Smooth muscle cell of the brain vasculature (primary cell): ENCODE measurements at regions not wholly inside any gene's neighbourhood (a gene's known extent, or its start where the extent isn't known, plus 50 kb on each side); places are given as distances from the start of the nearest gene placed in this dataset.

Source experiments
- DNase-seq: peaks from one replicate; pipeline ENCODE4 v3.0.0-alpha.2; 2012; ENCODE audit warnings: low read depth, low spot score

GRCh38 chr7:46143949-46144917 lies 223.2 kb upstream of the IGFBP3 start:
- DNase-seq, result no peak

DNA sequence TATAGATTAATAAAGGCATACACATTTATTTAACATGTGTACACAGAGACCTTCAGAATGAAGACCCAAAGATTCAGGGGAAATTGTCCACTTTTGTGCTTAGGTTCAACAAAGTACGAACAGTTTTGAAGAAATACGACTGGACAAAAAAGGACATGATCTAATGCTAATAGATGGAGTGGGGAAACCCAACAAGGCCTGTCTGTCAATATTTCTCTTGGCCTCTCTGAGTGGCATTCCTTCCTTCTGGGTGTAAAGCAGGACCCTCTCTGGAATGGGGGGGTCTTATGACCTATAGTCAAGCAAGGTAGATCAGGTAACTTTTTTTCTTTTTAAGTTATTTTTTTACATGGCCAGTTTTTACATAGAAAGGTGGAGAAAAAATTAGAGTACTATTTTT lies 222.3 kb upstream of the IGFBP3 start:
- DNase-seq, result no peak

DNA sequence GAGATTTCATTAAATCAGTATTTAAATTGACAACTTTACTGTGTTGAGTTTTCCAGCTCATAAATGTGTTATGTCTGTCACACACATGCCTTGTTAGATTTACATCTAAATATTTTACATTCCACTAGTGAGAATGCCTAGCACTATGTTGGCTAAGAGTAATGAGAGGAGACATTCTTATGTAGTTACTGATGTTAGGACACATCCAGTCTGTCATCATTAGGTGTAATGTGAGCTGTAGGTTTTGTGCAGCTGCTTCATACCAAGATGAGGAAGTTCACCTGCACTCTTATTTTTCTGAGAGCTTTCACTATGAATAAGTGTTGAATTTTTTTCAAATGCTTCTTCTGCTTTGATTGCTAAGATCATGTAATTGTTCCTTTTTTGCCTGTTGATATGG lies 218.0 kb upstream of the IGFBP3 start:
- no peak for DNase-seq

GRCh38 chr7:46137725-46138124 lies 216.7 kb upstream of the IGFBP3 start:
- no peak for DNase-seq

DNA sequence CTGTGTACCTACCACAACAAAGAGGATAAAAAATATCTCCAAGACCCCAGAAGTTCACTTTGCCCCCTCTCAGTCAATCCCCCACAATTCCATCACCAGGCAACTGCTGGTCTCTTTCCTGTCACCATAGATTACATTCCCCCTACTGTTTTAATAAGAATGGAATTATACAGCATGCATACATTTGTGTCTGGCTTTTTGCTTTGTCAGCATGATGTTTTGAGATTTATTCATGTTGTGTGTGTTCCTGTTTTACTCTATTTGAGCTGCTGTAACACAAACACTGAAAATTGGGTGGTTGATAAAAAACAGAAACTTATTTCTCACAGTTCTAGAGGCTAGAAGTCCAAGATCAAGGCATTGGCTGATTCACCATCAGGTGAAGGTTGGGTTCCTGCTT lies 214.5 kb upstream of the IGFBP3 start:
- no peak for DNase-seq

DNA sequence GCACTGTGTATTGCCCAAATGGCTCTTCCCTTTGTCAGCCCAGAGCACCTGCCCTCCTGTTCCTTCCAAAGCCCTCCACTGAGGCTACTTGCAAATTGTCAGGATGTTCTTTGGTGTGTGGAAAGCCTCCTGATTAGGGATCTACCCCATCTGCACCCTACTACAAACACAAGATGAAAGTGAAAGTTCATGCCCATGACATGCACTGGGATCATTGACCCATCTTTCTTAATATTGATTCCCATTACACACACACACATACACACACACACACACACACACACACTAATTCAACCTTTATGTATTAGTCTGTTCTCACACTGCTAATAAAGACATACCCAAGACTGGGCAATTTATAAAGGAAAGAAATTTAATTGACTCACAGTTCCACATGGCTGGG lies 213.7 kb upstream of the IGFBP3 start:
- no peak for DNase-seq

DNA sequence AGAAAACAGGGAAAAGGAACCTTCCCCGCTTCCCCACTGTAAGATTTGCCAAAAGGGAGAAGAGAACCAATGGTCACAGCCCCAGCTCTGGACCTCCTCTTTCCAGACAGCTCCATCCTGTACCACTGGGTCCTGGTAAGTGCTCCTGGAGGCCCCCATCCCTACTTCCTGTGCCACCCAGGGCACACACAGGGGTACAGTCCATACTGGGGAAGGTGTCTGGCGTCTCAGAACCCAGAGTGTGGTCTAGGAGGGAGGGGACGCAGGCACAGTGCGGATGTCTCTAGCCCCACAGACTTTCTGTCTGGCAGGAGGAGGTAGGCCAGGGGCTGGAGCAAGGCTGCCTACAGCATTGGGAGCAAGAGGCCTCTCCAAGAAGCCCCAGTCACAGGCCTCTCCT lies 213.3 kb upstream of the IGFBP3 start:
- no peak for DNase-seq

DNA sequence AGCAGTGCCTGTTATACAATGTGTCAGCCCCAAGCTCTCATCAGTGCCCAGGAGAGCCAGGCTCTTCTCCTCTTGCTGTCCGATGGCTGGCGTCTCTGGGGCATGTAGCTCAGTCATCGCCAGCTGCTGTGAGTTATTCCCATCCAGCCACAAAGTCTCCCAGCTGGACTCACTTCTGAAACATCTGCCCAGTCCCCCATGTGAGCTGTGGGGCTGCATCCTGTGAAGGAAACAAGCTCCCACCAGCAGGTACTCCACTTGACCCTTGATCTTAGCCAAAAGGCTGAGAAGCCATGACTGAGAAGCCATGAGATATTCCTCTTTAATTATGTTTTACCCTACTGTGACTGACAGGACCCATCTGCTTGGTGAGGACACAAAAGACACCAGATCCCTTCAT lies 212.7 kb upstream of the IGFBP3 start:
- no peak for DNase-seq

- DNase-seq, result no peak
Observed at GRCh38 chr7:46133072-46133471, 212.0 kb upstream of the IGFBP3 start.

- no peak for DNase-seq
Observed at GRCh38 chr7:46131916-46132795, 211.1 kb upstream of the IGFBP3 start.

DNA sequence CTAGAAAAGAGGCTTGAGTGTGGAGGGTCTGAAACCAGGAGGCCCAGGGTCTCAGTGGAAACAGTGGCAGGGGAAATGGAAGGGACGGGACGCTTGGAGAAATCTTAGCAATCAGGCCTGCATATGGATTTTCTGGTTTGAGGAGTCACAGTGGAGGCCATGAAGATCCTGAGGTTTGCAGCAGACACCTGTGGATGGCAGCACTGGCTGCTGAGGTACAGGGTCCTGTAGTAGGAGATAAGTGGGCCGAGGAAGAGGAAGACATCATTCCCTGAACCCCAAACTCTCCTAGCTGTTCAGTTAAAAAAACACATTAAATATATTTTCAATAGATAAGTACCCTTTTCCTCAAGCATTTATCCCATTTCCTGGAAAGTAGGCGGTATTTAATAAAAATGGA lies 208.8 kb upstream of the IGFBP3 start:
- DNase-seq, result no peak

DNA sequence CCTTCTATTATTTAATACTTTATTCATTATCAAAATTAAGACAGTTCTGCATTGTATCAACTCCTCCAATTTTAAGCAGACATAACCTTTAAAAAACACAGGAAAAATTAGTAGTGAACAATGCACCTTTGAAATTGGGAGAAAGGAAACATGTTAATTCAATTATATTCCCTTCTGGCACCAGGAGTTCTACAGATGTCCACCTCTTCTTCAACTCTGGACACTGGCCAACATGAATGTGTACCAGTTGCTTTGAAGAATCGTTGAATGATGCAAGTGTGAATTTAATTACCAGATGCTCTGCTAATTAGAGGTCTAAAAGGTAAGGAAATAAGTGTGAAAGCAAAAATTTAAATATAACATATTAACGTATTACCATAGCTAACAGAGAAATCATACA lies 206.7 kb upstream of the IGFBP3 start:
- no peak for DNase-seq

DNA sequence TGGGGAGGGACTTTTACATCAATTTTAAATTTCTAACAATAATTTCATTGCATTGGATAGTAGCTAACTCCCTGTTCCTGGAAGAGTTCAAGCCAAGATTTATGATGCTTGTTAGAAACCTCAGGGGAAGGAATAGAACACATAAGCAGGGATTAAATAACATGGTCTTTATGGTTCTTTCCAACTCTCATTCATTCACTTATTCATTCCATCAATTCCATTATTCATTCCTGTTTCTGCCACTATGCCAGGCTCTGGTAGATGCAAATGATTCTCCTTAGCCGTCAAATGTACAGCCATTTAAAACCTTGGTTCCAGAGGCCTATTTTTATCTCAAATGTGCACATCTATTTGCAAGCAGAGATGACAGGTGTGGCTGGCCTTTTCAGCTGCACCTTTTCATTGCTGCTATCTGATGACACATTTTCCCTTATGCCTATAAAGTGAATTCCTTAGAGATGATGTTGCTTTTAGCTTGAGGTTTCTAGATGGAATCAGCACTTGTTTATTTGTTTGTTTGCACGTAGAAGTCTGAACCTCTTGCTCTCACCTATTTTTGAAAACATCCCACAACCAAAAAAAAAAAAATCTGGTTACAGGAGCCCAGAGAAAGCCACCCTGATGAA lies 205.7 kb upstream of the IGFBP3 start:
- DNase-seq, result no peak

DNA sequence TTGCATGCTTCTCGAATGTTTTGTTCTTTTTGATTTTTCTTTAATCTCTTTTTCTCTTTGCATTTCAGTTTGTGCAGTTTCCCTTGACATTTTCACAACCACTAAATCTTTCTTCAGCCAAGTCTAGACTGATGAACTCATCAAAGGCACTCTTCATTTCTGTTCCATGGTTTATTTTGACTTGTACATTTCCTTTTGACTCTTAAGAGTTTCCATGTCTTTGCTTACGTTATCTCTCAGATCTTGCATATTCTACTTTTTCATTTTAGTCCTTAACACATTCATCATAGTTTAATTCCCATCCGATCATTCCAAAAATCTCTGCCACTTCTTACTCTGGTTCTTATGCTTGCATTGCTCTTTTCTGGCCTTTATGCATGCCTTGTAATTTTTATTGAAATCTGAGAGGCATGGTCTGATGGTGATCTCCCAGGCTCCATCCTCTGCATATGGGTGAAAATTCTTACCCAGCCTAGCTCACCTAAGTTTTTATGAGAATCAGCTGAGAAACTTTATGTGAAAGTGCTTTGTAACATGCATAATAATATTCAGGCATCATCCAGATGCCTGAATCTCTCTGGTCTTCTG lies 202.8 kb upstream of the IGFBP3 start:
- DNase-seq, result no peak

GRCh38 chr7:46115410-46115809 lies 194.3 kb upstream of the IGFBP3 start:
- DNase-seq, result no peak

DNA sequence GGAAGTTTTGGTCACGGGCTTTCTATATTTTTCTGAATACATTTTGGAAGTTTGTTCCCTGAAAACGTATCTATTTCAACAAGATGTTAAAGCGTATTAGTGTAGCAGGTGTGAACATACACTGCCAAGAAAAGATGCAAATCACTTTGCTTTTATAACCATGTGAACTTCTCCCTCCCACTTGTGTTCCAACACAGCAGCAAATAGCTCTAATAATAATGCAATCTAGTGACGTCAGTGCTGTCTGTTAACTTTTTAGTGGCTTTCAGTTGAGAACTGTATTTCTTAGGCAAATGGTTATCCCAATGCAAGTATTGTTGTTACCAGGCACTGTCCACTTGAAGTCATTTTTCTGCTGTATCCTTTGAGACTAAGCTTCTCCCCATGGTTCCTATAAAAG lies 188.4 kb upstream of the IGFBP3 start:
- DNase-seq, result no peak

DNA sequence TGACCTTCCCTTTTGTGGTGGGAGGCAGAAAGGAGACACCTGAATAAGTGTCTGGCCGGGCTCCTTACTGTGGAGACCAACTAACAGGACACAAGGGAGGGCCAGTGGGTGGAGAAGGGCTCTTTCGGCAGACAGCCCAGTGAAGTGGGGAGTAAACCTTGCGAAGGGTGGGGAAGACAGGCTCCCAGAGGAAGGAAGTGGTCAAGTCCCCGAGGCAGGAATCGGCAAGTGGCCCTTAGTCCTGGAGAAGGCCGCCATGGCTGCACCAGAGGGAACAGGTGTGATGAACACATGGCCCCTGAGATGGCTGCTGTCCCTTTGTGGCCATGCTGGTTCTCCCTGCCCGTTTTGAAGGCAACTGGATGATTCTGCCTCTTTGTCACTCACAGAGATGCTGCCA lies 187.2 kb upstream of the IGFBP3 start:
- no peak for DNase-seq

DNA sequence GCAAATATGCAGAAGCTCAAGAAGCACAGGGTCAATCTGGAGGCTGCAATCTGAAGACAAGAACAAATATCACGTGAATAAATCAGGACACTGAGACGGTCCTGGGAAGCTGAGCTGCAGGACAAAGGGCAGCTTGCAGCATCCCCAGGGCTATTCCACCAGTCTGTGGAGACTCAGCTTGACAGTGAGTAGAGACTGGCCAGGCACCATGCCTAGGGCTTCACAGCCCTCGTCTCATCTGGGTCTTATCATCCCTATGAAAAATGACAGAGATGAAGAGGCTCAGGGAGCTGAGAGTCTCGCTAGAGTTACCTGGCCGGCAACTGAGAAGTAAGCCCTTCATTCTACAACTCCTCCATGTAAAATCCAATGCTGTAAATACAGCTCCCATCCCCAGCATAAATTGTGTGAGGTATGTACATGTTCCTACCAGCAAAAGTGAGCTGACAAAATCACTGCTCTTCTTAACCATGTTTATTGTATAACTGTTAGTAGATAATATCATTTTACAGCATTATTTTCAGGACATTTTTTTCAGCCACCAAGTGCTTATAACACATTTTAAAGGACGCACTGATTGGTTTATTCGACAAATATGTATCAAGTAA lies 186.6 kb upstream of the IGFBP3 start:
- no peak for DNase-seq

DNA sequence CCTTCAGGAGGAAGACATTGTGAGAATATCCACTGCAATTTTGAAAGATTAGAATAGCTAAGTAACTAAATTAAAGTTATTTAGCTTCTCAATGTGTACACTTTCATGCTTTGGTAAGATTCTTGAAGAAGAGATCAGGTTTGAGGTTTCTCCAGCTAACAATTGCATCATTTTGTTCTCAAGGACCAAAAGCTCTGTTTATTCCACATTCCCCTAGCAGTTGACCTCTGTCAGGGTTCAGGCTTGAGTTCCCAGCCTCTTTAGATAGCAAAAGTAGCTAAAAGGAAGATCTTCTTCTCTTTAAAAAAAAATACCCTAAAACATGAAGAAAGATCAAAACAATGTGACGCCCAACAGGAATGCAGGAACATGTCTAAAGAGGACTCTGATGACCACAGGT lies 179.4 kb upstream of the IGFBP3 start:
- DNase-seq, result no peak

DNA sequence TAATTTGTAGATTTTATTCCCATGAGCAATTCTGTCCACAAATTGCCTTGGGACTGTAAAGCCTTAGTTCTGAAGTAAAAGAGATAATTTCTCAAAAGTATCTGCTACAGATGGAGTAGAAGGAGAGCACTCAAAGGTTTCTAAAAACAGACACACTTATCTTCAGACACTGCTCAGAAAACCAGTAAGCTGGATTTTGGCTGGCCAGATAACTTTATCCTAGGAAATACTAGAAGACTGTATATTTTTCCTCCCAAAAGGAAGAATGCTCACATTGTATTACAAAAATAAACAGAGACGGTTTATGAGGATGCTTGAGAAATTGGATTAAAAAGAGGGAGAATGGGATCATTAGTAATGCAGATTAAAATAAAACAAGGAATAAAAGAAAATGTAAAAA lies 178.0 kb upstream of the IGFBP3 start:
- DNase-seq, result no peak

- no peak for DNase-seq
Observed at GRCh38 chr7:46091071-46091470, 170.0 kb upstream of the IGFBP3 start.
